Activated CD4-positive, alpha-beta T cell treated with anti-CD3 and anti-CD28 coated beads, Interleukin-2, Interleukin-6, amounts not matched to agents 100 ng/mL and 50 ng/mL, durations not matched to agents 16 hours and 8 hours (primary cell): ENCODE measurements at regions not wholly inside any gene's neighbourhood (a gene's known extent, or its start where the extent isn't known, plus 50 kb on each side); places are given as distances from the start of the nearest gene placed in this dataset.
A peak's percentile ranks its signal among the peaks of the same experiment; 100 is the strongest.
"Not testable (repeated sequence)": the region's sequence is repeated elsewhere in the genome, so short reads cannot be mapped to it uniquely, and the experiment has no call there.

Experiments
- DNase-seq: peaks from one replicate; pipeline ENCODE4 v3.0.0-alpha.2; 2020

GRCh38 chr6:156262014-156262413 is 515.2 kb upstream of the ARID1B start:
- no peak for DNase-seq

DNA sequence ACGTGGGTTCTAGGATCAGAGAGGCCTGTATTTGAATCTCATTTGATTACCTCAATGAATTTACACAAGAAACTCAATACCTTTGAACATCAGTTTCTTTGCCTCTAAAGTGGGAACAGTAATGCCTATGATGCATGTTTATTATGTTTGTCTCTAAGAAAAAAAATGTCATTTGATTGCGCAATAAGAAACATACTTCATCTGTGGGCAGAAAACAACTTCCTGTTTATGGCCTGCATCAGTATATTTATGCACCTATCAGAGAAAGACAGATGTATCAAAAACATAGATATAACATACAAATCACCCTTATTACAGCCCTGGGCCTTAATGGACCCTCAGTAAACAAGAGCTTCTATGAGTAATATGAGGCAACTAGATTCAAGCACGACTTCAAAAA is 516.4 kb upstream of the ARID1B start:
- DNase-seq = no peak

- DNase-seq = no peak
These were observed 518.2 kb upstream of the ARID1B start for GRCh38 chr6:156258981-156259380.

DNA sequence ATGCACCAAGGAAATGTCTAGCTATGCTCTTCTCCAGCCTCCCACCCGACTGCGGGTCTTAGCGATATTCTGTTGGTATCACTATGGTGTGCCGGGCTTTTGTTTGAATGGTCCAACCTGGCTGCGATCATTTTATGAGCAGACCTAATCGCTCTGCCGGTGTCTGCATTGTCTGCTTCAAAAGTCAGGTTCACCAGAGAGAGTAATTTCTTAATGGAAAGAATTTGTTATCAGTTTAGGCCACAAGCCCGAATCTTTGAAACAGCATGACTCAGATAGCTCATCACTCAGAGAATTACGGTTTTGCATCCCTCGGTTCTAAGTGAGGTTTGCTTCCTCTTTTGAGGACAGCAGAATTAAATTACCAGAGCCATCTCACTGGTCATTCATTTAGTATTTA is 521.0 kb upstream of the ARID1B start:
- peak; percentile 8 for DNase-seq

DNA sequence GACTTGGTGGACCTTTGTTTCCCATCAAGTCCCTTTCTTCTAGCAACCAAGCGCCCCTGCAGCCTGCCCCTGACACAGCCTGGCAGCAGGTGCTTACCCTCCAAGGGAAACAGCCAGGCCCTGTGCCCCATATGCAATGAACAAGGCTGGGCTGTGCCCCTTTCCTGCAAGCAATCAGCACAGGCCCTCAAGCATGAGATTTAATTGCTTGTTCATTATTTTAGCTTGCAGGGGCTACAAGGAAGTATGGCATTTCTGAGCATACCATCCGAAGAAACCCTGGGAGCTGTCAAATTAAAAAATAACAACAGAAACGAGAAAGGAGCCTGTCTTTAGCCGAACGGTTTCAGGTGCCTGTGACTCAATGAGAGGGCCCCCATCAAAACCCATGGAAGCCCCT is 522.9 kb upstream of the ARID1B start:
- no peak for DNase-seq

- DNase-seq = peak; percentile 43
These were observed 526.6 kb upstream of the ARID1B start for GRCh38 chr6:156250593-156250992.

DNA sequence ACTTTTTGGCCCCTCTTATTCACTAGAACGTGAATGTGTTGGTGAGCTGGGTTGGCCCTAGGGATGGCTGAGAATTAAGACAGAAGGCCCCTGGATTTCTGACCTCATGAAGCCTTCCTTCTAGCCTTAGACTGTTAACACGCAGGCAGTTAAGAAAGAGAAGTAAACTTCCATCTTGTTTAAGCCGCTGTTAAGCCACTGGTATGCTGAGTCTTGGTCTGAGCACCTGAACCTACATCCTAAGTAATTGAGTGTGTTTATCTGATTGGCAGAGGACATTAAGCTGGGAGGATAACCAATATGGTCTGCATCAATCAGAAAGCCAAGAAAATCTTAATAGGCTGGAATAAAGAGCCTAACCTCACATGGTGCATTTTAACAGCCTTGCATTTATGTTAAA is 535.0 kb upstream of the ARID1B start:
- no peak for DNase-seq

DNA sequence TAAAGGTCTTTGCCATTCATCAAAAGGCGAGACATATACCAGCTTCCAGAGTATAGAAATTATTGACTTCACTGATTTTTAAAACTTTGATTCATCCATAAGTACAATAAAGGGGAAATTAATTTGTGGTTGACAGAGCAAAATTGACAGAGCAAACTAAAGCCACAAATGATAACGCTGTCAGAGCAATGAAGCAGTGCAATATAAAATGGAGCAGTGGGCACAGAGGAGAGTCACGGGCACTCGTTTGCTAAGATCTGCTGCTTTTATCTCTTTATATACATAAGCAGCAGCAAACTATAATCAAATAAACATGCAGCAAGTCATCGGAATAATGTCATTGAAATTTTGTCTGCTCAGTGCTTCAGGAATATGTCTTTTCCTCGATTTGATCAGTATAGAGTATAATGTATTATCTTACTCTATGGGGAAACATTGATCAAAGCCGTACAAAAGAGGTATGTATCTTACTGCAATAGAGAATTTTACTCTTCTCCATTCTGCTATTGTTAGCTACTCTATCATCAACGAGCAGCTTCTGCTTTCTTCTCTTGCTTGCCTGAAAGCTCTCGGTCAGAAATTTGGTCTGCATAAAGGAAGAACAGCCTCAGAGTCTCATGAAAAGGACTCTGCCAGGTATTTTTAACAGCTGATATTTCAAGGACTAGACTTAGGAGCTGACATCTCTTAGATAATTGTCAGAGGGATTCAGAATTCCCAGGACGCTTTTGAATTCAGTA is 546.0 kb upstream of the ARID1B start:
- DNase-seq = no peak

DNA sequence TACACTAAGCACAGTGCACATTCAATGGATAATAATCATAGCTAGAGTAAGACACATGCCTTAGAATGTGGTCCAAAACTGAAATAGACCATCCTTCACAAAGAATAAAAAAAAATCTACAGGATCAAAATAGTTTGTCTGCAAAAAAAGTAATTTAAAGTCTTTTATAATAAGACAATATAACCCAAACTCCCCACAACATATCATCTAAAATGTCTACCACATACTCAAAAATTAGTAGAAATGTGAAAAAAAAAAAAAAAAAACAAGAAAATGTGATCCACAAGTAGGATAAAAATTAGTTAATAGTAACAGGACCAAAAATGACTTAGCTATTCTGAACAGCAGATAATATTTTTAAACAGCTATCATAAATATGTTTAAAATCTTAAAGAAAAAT is 557.2 kb upstream of the ARID1B start:
- no peak for DNase-seq

DNA sequence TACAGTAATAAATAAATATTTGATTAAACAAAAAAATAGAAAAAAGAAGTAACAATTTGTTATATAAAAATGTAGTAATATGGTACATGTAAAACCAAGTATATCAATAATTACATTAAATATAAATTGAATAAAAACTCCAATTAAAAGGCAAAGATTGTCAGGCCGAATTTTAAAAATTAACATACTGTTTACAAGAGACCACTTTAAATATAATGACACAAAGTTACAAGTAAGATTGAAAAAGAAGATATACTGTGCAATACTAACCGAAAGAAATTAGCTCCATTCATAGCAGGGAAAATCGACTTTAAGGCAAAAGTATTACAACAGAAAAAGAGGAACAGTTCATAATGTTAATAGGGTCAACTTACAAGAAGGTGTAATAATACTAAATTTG is 571.5 kb upstream of the ARID1B start:
- no peak for DNase-seq

DNA sequence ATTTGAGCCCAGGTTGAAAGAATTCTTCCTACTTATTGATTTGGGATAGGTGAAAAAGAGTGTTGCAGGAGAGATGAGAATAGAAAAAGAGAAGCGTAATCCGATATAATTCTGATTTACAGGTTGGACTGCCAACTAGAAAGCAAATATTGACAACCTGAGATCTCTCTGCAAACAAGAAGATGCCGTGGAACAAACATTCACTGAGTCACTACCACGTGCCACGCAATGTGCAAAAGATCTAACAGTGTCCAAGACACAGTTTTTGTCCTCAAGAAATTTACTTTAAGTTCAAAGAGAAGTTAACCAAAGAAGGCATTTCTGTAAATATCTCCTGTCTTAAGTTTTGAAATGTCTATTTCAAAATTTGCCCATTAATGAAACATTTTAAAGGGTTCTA is 578.0 kb upstream of the ARID1B start:
- no peak for DNase-seq

- DNase-seq = peak; percentile 43
These were observed 579.7 kb upstream of the ARID1B start for GRCh38 chr6:156197513-156197912.

- no peak for DNase-seq
These were observed 582.2 kb upstream of the ARID1B start for GRCh38 chr6:156194981-156195380.

DNA sequence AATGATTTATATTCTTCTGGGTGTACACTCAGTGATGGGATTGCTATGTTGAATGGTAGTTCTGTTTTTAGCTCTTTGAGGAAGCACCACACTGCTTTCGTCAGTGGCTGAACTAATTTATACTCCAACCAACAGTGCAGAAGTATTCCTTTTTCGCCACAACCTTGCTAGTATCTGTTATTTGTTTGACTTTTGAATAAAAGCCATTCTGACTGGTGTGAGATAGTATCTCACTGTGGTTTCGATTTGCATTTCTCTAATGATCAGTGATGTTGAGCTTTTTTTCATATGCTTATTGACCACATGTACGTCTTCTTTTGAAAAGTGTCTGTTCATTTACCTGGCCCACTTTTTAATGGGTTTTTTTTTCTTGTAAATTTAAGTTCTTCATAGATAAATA is 583.8 kb upstream of the ARID1B start:
- DNase-seq = no peak

GRCh38 chr6:156191895-156192294 is 585.3 kb upstream of the ARID1B start:
- peak; percentile 66 for DNase-seq

DNA sequence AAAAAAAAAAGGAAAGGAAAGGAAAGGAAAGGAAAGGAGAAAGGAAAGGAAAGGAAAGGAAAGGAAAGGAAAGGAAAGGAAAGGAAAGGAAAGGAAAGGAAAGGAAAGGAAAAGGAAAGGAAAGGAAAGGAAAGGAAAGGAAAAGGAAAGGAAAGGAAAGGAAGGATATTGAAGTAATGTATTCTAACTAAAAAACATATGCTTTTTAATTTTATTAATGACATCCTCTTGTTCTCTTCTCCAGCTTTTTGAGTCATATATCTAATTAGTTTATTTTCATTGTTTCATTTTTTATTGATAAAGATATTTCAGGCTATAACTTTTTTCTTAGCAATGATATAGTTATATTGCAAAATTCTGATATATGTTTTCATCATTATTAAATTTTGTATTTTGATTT is 585.8 kb upstream of the ARID1B start:
- DNase-seq = not testable (repeated sequence)

- DNase-seq = no peak
These were observed 586.9 kb upstream of the ARID1B start for GRCh38 chr6:156190270-156190669.

DNA sequence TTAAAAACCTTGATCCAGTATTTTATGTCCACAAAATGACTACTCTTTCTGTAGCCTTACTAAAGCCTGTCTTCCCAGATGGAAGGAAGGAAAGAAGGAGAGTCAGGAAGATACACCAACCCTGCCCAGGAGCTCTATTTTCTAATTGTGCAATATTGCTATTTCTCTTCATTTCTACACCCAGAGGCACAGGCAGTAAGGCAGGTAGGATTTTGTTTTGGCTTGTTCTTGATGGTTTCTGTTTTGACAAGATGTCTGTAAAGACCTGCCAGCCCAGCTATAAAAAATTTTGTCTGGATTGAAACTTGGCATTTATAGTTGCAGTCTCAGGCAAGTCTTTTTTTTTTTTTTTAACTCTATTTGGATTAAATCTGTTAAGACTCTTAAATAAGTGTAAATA is 587.5 kb upstream of the ARID1B start:
- no peak for DNase-seq

DNA sequence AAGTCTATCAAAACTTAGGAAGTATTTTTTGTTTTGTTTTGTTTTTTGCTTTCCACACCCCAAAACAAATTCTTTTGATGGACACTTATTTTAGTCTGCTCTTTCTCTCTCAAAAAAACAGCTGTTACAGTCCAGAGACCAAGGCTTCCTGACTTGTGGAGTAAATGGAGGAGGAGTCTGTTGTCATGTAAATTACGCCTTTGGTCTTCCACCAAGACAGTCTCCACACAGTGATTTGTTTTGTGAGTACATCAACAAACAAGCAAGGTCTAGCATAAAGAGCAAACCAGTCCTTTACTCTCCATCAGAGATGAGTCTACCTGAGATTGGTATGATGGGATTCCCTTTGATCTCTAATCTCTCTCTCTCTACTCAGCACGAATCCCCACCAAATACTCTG is 588.0 kb upstream of the ARID1B start:
- DNase-seq = no peak

- no peak for DNase-seq
These were observed 592.1 kb upstream of the ARID1B start for GRCh38 chr6:156185113-156185512.

- DNase-seq = no peak
These were observed 593.5 kb upstream of the ARID1B start for GRCh38 chr6:156183678-156184077.

- no peak for DNase-seq
These were observed 594.8 kb upstream of the ARID1B start for GRCh38 chr6:156182356-156182755.

- DNase-seq = no peak
These were observed 595.7 kb upstream of the ARID1B start for GRCh38 chr6:156181506-156181905.

GRCh38 chr6:156175971-156176421 is 601.2 kb upstream of the ARID1B start:
- DNase-seq = no peak

- DNase-seq = no peak
These were observed 601.7 kb upstream of the ARID1B start for GRCh38 chr6:156175433-156175832.
